ENCODE measurements at regions not wholly inside any gene's neighbourhood (a gene's known extent, or its start where the extent isn't known, plus 50 kb on each side); places are given as distances from the start of the nearest gene placed in this dataset.

- ATAC-seq (ENCODE audit: poor library complexity), result no peak
These were observed 61.7 kb downstream of the PLEKHG1 start for GRCh38 chr6:150661216-150662007.

GRCh38 chr6:150662814-150663213 lies 63.1 kb downstream of the PLEKHG1 start:
- H3K4me3 Mint-ChIP-seq, result no peak overlapping the region
- TF ChIP-seq CTCF (IDR thresholded peaks at IDR 0.05), result no peak
- intact Hi-C loops (cut with DNase I, micrococcal nuclease), result no loop called here
- H3K9me3 ChIP-seq (ENCODE audit: control insufficient read depth in 1 of 2, insufficient read depth in 1 of 2, low read length in 2 of 2), result no peaks in the 10 kb centered on the region
- H3K4me3 ChIP-seq (ENCODE audit: low read length), result no peak overlapping the region
- H3K27ac ChIP-seq (ENCODE audit: low read depth in 1 of 2, low read length in 2 of 2), result no peak overlapping the region
- H3K27me3 ChIP-seq (ENCODE audit: control insufficient read depth in 1 of 2, insufficient read depth in 2 of 2, low read length in 2 of 2), result no peaks in the 10 kb centered on the region
- H3K4me1 Mint-ChIP-seq (ENCODE audit: low read depth), result no peaks in the 10 kb centered on the region
- POLR2A ChIA-PET, result no interaction called here
- no peaks in the 10 kb centered on the region for H3K4me1 ChIP-seq (ENCODE audit: insufficient read depth, low read length)
- H3K27ac Mint-ChIP-seq, result no peak overlapping the region
- H3K36me3 ChIP-seq (ENCODE audit: insufficient read depth, low read length), result no peaks in the 10 kb centered on the region
- no peaks in the 10 kb centered on the region for H3K27me3 Mint-ChIP-seq
- ATAC-seq (ENCODE audit: poor library complexity) (no peak), DNase-seq (no peak)
- no peaks in the 10 kb centered on the region for H3K36me3 Mint-ChIP-seq (ENCODE audit: low read depth)
- no peaks in the 10 kb centered on the region for H3K9me3 Mint-ChIP-seq
- CTCF ChIA-PET, result no interaction called here

More at GRCh38 chr6:150661216-150662007, 61.7 kb downstream of the PLEKHG1 start:
- ChIA-PET POLR2A (no interaction called here), CTCF (no interaction called here)
- H3K4me3 ChIP-seq (ENCODE audit: low read length), result no peak overlapping the region
- no peaks in the 10 kb centered on the region for H3K9me3 ChIP-seq (ENCODE audit: control insufficient read depth in 1 of 2, insufficient read depth in 1 of 2, low read length in 2 of 2)
- H3K27me3 Mint-ChIP-seq, result no peaks in the 10 kb centered on the region
- no peak overlapping the region for H3K4me3 Mint-ChIP-seq
- H3K36me3 ChIP-seq (ENCODE audit: insufficient read depth, low read length), result no peaks in the 10 kb centered on the region
- no peaks in the 10 kb centered on the region for H3K9me3 Mint-ChIP-seq
- H3K27ac ChIP-seq (ENCODE audit: low read depth in 1 of 2, low read length in 2 of 2), result no peak overlapping the region
- no peaks in the 10 kb centered on the region for H3K4me1 Mint-ChIP-seq (ENCODE audit: low read depth)
- H3K27me3 ChIP-seq (ENCODE audit: control insufficient read depth in 1 of 2, insufficient read depth in 2 of 2, low read length in 2 of 2), result no peaks in the 10 kb centered on the region
- no peak for TF ChIP-seq CTCF (IDR thresholded peaks at IDR 0.05)
- intact Hi-C loops (cut with DNase I, micrococcal nuclease), result no loop called here
- no peaks in the 10 kb centered on the region for H3K4me1 ChIP-seq (ENCODE audit: insufficient read depth, low read length)
- no peak for DNase-seq
- no peaks in the 10 kb centered on the region for H3K36me3 Mint-ChIP-seq (ENCODE audit: low read depth)
- no peak overlapping the region for H3K27ac Mint-ChIP-seq

- ChIA-PET POLR2A (no interaction called here), CTCF (no interaction called here)
- no peak for ATAC-seq (ENCODE audit: poor library complexity)
These were observed 64.4 kb downstream of the PLEKHG1 start for GRCh38 chr6:150664091-150664490.

More at GRCh38 chr6:150664091-150664490, 64.4 kb downstream of the PLEKHG1 start:
- Histone ChIP-seq H3K4me1 (ENCODE audit: insufficient read depth, low read length) (no peaks in the 10 kb centered on the region), H3K27me3 (ENCODE audit: control insufficient read depth in 1 of 2, insufficient read depth in 2 of 2, low read length in 2 of 2) (no peaks in the 10 kb centered on the region), H3K9me3 (ENCODE audit: control insufficient read depth in 1 of 2, insufficient read depth in 1 of 2, low read length in 2 of 2) (no peaks in the 10 kb centered on the region), H3K4me3 (ENCODE audit: low read length) (no peak overlapping the region), H3K36me3 (ENCODE audit: insufficient read depth, low read length) (no peaks in the 10 kb centered on the region), H3K27ac (ENCODE audit: low read depth in 1 of 2, low read length in 2 of 2) (no peak overlapping the region)
- Mint-ChIP-seq H3K36me3 (ENCODE audit: low read depth) (no peaks in the 10 kb centered on the region), H3K9me3 (no peaks in the 10 kb centered on the region), H3K27ac (no peak overlapping the region), H3K4me3 (no peak overlapping the region), H3K4me1 (ENCODE audit: low read depth) (no peaks in the 10 kb centered on the region), H3K27me3 (no peaks in the 10 kb centered on the region)
- TF ChIP-seq CTCF (IDR thresholded peaks at IDR 0.05), result no peak
- DNase-seq, result no peak
- intact Hi-C loops (cut with DNase I, micrococcal nuclease), result no loop called here
